ENCODE measurements at regions not wholly inside any gene's neighbourhood (a gene's known extent, or its start where the extent isn't known, plus 50 kb on each side); places are given as distances from the start of the nearest gene placed in this dataset.

- TF ChIP-seq EZH2 (IDR thresholded peaks at IDR 0.05; ENCODE audit: low read length, missing control alignments) = no peak
- TF ChIP-seq, protein P1, sequence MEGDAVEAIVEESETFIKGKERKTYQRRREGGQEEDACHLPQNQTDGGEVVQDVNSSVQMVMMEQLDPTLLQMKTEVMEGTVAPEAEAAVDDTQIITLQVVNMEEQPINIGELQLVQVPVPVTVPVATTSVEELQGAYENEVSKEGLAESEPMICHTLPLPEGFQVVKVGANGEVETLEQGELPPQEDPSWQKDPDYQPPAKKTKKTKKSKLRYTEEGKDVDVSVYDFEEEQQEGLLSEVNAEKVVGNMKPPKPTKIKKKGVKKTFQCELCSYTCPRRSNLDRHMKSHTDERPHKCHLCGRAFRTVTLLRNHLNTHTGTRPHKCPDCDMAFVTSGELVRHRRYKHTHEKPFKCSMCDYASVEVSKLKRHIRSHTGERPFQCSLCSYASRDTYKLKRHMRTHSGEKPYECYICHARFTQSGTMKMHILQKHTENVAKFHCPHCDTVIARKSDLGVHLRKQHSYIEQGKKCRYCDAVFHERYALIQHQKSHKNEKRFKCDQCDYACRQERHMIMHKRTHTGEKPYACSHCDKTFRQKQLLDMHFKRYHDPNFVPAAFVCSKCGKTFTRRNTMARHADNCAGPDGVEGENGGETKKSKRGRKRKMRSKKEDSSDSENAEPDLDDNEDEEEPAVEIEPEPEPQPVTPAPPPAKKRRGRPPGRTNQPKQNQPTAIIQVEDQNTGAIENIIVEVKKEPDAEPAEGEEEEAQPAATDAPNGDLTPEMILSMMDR (conservative IDR thresholded peaks at IDR 0.05 in 1 of 2, IDR thresholded peaks at IDR 0.05 in 1 of 2; ENCODE audit: low read depth in 1 of 2, low read length in 2 of 2) = no peak
Measured at GRCh38 chr11:92804388-92804966, 165.0 kb upstream of the MTNR1B start.
